Tibial nerve (tissue), 4 donors: ENCODE measurements at regions not wholly inside any gene's neighbourhood (a gene's known extent, or its start where the extent isn't known, plus 50 kb on each side); places are given as distances from the start of the nearest gene placed in this dataset.

ENCODE experiments used
- EP300 ChIP-seq, 2 donors: sonication (generic); formaldehyde crosslinking; IDR thresholded peaks; one replicate each; pipeline ENCODE4 v1.6.1; 2017; ENCODE audit warnings: antibody characterized with exemption in 2 of 2, mild to moderate bottlenecking in 1 of 2
- POLR2A ChIP-seq, 2 donors: fragments of 450-650 bp; IDR thresholded peaks; one replicate each; pipeline ENCODE4 v1.6.1; 2017; ENCODE audit warnings: antibody characterized with exemption in 2 of 2, mild to moderate bottlenecking in 2 of 2, moderate library complexity in 2 of 2
- TF ChIP-seq, protein P1 (sequence below), 5 experiments: fragments of 200-600 bp in 3 of 5; fragments of 450-650 bp in 2 of 5; sonication (generic) in 3 of 5; IDR thresholded peaks; one replicate each; pipeline ENCODE4 v1.5.1; 2016 to 2019; ENCODE audit warnings: antibody characterized with exemption in 5 of 5, mild to moderate bottlenecking in 3 of 5, moderate library complexity in 2 of 5

DNA sequence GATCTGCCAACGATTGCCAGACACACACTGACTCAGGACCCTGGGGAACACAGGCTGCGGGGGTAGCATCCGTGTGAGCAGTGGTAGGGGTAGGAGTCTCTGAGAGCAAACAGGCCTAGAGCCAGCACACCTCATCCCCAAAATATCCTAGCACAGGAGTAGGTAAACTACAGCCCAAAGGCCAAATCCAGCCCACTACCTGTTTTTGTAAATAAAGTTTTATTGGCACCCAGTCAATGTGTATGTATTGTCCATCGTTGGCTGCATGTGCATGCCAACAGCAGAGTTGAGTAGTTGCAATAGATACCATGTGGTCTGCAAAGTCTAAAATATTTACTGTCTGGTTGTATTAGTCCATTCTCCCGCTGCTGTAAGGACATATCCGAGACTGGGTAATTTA is 55.5 kb upstream of the GPRC5B start:
- TF ChIP-seq, protein P1, sequence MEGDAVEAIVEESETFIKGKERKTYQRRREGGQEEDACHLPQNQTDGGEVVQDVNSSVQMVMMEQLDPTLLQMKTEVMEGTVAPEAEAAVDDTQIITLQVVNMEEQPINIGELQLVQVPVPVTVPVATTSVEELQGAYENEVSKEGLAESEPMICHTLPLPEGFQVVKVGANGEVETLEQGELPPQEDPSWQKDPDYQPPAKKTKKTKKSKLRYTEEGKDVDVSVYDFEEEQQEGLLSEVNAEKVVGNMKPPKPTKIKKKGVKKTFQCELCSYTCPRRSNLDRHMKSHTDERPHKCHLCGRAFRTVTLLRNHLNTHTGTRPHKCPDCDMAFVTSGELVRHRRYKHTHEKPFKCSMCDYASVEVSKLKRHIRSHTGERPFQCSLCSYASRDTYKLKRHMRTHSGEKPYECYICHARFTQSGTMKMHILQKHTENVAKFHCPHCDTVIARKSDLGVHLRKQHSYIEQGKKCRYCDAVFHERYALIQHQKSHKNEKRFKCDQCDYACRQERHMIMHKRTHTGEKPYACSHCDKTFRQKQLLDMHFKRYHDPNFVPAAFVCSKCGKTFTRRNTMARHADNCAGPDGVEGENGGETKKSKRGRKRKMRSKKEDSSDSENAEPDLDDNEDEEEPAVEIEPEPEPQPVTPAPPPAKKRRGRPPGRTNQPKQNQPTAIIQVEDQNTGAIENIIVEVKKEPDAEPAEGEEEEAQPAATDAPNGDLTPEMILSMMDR (IDR thresholded peaks at IDR 0.05), result no peak
- TF ChIP-seq EP300 (IDR thresholded peaks at IDR 0.05) (no peak), POLR2A (IDR thresholded peaks at IDR 0.05) (no peak)
